Suprapubic skin (tissue), 4 donors: ENCODE measurements at regions not wholly inside any gene's neighbourhood (a gene's known extent, or its start where the extent isn't known, plus 50 kb on each side); places are given as distances from the start of the nearest gene placed in this dataset.

Experiments
- CTCF ChIP-seq, 2 donors: fragments of 200-600 bp in 1 of 2; fragments of 450-650 bp in 1 of 2; sonication (generic) in 1 of 2; IDR thresholded peaks; one replicate each; pipeline ENCODE4 v1.5.1; 2016 to 2019; ENCODE audit warnings: antibody characterized with exemption in 2 of 2, mild to moderate bottlenecking in 1 of 2, moderate library complexity in 1 of 2
- EP300 ChIP-seq: sonication (generic); formaldehyde crosslinking; IDR thresholded peaks from one replicate; pipeline ENCODE4 v1.6.1; 2017; ENCODE audit warnings: antibody characterized with exemption
- POLR2A ChIP-seq, 2 donors: fragments of 450-650 bp; IDR thresholded peaks; one replicate each; pipeline ENCODE4 v1.6.1; 2017; ENCODE audit warnings: antibody characterized with exemption in 2 of 2, mild to moderate bottlenecking in 2 of 2, moderate library complexity in 2 of 2
- POLR2AphosphoS5 ChIP-seq, 3 donors: sonication (generic); formaldehyde crosslinking; IDR thresholded peaks; one replicate each; pipeline ENCODE4 v1.6.1; 2017; ENCODE audit warnings: antibody characterized with exemption in 3 of 3

- TF ChIP-seq CTCF (IDR thresholded peaks at IDR 0.05) (no peak), EP300 (no peak), POLR2A (IDR thresholded peaks at IDR 0.05) (no peak), POLR2AphosphoS5 (IDR thresholded peaks at IDR 0.05) (no peak)
Measured at GRCh38 chr22:48644997-48645396, 1182.7 kb downstream of the BRD1 start.
